ENCODE measurements at regions not wholly inside any gene's neighbourhood (a gene's known extent, or its start where the extent isn't known, plus 50 kb on each side); places are given as distances from the start of the nearest gene placed in this dataset.

DNA sequence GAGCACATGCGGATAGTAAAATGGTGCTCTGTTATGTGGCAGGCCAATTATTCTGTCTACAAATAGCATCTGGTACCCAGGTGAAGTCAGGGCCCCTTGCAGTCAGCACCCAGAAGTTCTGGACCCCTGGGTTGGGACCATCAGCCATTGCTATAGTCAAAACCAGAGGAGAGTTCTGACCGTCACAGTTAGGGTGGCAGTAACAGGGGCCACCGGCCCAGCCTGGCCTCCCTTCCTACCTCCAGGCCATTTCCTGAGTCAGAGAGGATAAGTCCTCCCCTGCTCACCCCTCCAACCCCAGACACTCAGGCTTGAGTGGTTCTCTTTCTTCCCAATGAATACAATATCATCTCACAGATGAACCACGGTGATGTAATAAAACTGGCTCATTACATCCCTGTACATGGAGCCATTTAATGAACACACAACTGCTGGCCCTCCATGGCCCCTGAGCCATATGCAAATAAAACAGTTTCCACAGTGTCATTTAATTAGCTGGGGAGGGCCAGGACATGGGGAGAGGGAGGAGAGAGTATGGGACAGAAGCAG, 673.6 kb downstream of the MATN1 start:
- no peak overlapping the region for H3K27ac ChIP-seq

DNA sequence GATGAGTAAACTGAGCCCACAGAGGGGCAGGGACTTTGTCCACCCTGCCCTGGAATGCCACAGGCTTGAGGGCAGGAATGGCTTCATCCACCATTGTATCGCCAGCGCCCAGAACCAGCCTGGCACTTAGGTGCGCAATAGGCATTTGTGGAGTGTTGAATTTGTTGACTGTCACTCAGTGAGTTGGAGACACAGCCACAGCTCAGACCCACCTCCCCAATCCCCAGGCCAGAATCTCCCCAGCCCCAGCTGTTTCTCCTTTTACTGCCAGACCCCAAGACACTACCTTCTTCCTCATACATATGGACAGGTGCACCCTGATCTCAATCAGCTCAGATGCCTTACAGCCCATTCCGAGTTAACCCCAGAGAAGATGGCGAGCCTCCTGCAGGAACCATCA, 674.5 kb downstream of the MATN1 start:
- H3K27me3 ChIP-seq, result peaks cover 0 to 7% of the 10 kb centered on the region in 2 donors
- TF ChIP-seq, protein P1, sequence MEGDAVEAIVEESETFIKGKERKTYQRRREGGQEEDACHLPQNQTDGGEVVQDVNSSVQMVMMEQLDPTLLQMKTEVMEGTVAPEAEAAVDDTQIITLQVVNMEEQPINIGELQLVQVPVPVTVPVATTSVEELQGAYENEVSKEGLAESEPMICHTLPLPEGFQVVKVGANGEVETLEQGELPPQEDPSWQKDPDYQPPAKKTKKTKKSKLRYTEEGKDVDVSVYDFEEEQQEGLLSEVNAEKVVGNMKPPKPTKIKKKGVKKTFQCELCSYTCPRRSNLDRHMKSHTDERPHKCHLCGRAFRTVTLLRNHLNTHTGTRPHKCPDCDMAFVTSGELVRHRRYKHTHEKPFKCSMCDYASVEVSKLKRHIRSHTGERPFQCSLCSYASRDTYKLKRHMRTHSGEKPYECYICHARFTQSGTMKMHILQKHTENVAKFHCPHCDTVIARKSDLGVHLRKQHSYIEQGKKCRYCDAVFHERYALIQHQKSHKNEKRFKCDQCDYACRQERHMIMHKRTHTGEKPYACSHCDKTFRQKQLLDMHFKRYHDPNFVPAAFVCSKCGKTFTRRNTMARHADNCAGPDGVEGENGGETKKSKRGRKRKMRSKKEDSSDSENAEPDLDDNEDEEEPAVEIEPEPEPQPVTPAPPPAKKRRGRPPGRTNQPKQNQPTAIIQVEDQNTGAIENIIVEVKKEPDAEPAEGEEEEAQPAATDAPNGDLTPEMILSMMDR (IDR thresholded peaks at IDR 0.05), result no peak
- TF ChIP-seq EP300 (IDR thresholded peaks at IDR 0.05) (no peak), POLR2A (IDR thresholded peaks at IDR 0.05) (no peak)

More for the DNA sequence above, 673.6 kb downstream of the MATN1 start:
- Histone ChIP-seq H3K36me3 (no peaks in the 10 kb centered on the region), H3K4me3 (no peak overlapping the region), H3K4me1 (no peaks in the 10 kb centered on the region), H3K27me3 (peaks cover 0 to 7% of the 10 kb centered on the region in 2 donors), H3K9me3 (no peaks in the 10 kb centered on the region)
- TF ChIP-seq, protein P1 (IDR thresholded peaks at IDR 0.05), result no peak
- TF ChIP-seq POLR2A (IDR thresholded peaks at IDR 0.05) (no peak), EP300 (IDR thresholded peaks at IDR 0.05) (no peak)
- 58 to 67% methylated on average over 4 of the region's 4 CpGs for WGBS, 2 donors
- DNase-seq (ENCODE audit: low spot score in 2 of 2), result no peak

DNA sequence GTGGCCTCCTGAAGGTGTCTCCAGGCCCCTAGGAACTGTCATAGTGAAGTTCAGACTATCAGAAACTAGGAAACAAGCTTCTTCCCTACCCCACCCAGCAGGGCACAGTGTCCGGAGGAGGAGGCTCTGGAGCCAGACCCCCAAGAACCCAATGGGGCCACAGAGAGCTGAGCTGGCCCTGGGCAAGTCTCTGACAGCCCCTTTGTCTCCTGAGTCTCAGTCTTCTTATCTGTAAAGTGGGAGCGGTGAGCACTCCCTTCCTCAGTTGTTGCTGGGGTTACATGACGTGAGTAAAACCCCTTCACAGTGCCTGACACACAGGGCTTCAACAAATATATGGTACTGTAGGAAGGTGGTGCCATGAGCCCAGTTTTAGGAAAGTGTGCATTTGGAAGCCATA, 675.8 kb downstream of the MATN1 start:
- Histone ChIP-seq H3K36me3 (no peaks in the 10 kb centered on the region), H3K9me3 (peaks cover 0 to 14% (median 0%) of the 10 kb centered on the region in 4 donors), H3K27me3 (no peaks in the 10 kb centered on the region), H3K27ac (no peak overlapping the region), H3K4me3 (no peak overlapping the region), H3K4me1 (no peaks in the 10 kb centered on the region)
- no peak for TF ChIP-seq EP300 (IDR thresholded peaks at IDR 0.05)
- TF ChIP-seq POLR2A (IDR thresholded peaks at IDR 0.05), result no peak
- TF ChIP-seq, protein P1 (IDR thresholded peaks at IDR 0.05), result no peak
- DNase-seq (ENCODE audit: low spot score in 2 of 2), result no peak
- WGBS, 2 donors, result 38 to 52% methylated on average over 2 of the region's 3 CpGs

More for the DNA sequence above, 674.5 kb downstream of the MATN1 start:
- H3K36me3 ChIP-seq, result no peaks in the 10 kb centered on the region
- no peaks in the 10 kb centered on the region for H3K4me1 ChIP-seq
- WGBS, 2 donors, result 95% methylated on average over 2 to 5 of the region's 5 CpGs
- H3K9me3 ChIP-seq, result peaks cover 0 to 1% (median 0%) of the 10 kb centered on the region in 4 donors
- no peak for DNase-seq (ENCODE audit: low spot score in 2 of 2)
- no peak overlapping the region for H3K27ac ChIP-seq
- no peak overlapping the region for H3K4me3 ChIP-seq

DNA sequence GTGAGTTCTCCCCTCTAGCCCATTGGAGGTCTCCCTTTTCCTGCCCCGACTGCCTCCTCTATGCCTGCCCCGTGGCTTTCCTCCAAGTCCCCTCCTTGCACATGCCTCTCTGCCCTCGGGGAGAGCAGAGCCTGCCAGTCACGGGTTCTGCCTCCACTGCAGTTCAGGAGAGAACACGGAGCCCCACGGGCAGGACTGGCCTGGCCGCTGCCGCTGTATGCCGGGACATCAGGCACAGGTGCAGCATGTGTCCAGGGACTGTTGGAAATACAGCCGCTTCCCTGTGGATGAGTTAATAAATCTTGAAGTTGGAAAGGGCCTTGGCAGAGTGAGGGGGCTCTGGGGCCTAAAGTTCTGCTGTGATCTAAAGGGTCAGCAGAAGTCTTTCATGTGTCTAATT, 676.6 kb downstream of the MATN1 start:
- H3K36me3 ChIP-seq, result no peaks in the 10 kb centered on the region
- no peak for DNase-seq (ENCODE audit: low spot score in 2 of 2)
- TF ChIP-seq EP300 (IDR thresholded peaks at IDR 0.05), result no peak
- WGBS, 2 donors, result 71 to 86% methylated on average over 10 of the region's 10 CpGs
- peaks cover 0 to 22% (median 0%) of the 10 kb centered on the region in 4 donors for H3K9me3 ChIP-seq
- no peaks in the 10 kb centered on the region for H3K27me3 ChIP-seq
- H3K27ac ChIP-seq, result no peak overlapping the region
- no peaks in the 10 kb centered on the region for H3K4me1 ChIP-seq
- no peak overlapping the region for H3K4me3 ChIP-seq

DNA sequence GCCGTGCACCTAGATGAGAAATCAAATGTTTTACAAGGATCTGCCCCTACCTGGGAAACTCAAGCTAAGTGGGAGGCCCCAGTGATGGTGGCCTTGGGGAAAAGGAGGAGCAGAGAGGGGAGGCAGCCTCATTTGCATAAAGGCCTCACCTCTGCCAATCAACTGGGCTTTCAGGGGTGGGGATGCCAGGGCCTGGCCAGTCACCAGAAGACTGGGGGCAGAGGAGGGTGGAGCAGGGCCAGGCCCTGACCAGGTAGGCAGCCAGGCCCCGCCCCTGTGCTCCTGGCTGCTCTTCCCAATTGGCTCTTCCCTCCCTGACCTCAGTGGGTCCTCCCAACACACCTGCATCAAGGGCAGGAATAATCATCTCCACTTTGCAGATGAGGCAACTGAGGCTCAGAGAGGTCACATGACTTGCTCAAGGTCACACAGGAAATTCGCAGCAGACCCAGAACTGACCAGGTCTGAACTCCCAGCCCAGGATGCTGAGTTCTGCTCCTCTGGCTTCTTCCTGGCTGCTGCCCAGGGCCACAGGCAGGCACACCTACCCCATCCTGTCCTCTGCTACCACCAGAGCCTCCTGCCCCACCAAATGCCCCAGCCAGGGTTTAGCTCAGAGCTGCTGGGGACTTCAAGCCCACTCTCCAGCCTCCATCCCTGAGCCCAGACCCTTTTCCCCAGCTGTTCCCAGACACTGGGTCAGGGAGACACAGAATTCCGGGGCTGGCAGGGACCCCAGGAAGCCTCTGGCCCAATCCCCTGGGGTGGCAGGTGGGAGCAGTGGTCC, 677.9 kb downstream of the MATN1 start:
- WGBS, 2 donors, result 64 to 89% methylated on average over 4 of the region's 4 CpGs
- TF ChIP-seq POLR2A (IDR thresholded peaks at IDR 0.05) (no peak), EP300 (IDR thresholded peaks at IDR 0.05) (no peak)
- TF ChIP-seq, protein P1 (IDR thresholded peaks at IDR 0.05), result no peak

More for the DNA sequence above, 677.9 kb downstream of the MATN1 start:
- no peaks in the 10 kb centered on the region for H3K4me1 ChIP-seq
- no peak overlapping the region for H3K4me3 ChIP-seq
- H3K9me3 ChIP-seq, result peaks cover 0 to 22% (median 0%) of the 10 kb centered on the region in 4 donors
- no peaks in the 10 kb centered on the region for H3K36me3 ChIP-seq
- no peak overlapping the region for H3K27ac ChIP-seq
- no peaks in the 10 kb centered on the region for H3K27me3 ChIP-seq
- DNase-seq (ENCODE audit: low spot score in 2 of 2), result no peak
